ENCODE measurements at regions not wholly inside any gene's neighbourhood (a gene's known extent, or its start where the extent isn't known, plus 50 kb on each side); places are given as distances from the start of the nearest gene placed in this dataset.
A peak's percentile ranks its signal among the peaks of the same experiment; 100 is the strongest.

DNA sequence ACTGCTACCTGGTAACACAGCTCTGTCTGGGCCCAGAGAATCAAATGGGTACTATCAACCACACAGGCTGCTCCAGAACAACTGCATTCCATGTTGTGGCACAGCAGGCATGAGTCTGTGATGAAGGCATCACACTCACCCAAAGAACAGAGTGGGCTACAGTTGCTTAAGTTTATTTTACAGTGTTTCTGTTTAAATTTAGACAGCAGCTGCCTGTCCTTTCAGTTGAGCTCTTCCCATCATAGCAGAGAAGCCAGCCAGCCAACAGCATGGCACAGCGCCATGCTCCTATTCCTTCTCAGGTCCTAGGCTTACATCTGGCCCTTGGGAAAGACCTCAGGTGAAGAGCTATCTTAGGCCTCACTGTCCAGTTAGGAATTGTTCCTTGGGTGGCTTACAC is 147.0 kb upstream of the FRMD6 start:
- no peak overlapping the region for H3K4me3 Mint-ChIP-seq (ENCODE audit: unreplicated experiment)
- no peaks in the 10 kb centered on the region for H3K27me3 Mint-ChIP-seq (ENCODE audit: unreplicated experiment)
- DNase-seq (ENCODE audit: extremely low spot score, unreplicated experiment): no peak
- H3K9me3 Mint-ChIP-seq (ENCODE audit: unreplicated experiment): peaks cover 10% of the 10 kb centered on the region
- H3K27ac Mint-ChIP-seq (ENCODE audit: unreplicated experiment): no peak overlapping the region
- TF ChIP-seq, protein P1, sequence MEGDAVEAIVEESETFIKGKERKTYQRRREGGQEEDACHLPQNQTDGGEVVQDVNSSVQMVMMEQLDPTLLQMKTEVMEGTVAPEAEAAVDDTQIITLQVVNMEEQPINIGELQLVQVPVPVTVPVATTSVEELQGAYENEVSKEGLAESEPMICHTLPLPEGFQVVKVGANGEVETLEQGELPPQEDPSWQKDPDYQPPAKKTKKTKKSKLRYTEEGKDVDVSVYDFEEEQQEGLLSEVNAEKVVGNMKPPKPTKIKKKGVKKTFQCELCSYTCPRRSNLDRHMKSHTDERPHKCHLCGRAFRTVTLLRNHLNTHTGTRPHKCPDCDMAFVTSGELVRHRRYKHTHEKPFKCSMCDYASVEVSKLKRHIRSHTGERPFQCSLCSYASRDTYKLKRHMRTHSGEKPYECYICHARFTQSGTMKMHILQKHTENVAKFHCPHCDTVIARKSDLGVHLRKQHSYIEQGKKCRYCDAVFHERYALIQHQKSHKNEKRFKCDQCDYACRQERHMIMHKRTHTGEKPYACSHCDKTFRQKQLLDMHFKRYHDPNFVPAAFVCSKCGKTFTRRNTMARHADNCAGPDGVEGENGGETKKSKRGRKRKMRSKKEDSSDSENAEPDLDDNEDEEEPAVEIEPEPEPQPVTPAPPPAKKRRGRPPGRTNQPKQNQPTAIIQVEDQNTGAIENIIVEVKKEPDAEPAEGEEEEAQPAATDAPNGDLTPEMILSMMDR (IDR thresholded peaks at IDR 0.05): no peak
- H3K4me1 Mint-ChIP-seq (ENCODE audit: unreplicated experiment): peaks cover 21% of the 10 kb centered on the region
- peaks cover 4% of the 10 kb centered on the region for H3K36me3 Mint-ChIP-seq (ENCODE audit: unreplicated experiment)

DNA sequence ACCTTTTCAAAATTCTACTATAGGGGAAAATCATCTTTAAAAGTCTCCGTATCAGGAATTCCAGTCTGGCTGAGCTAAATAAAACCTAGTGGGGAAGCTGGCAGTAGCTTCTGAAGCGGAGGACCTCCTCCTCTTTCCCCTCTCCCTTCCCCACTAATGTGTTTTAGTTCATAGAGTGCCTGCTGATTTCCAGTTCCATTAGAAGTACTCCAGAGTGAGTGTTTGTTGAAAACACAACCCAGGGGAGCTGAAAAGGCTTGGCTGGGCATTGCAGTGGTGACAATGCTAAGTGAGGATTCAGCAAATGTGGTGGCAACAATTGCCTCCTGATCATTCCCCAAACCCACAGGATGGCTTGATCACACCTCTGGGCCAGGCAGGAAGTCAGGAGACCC is 144.2 kb upstream of the FRMD6 start:
- Mint-ChIP-seq H3K36me3 (ENCODE audit: unreplicated experiment) (peaks cover under 1% of the 10 kb centered on the region), H3K4me3 (ENCODE audit: unreplicated experiment) (no peak overlapping the region), H3K27ac (ENCODE audit: unreplicated experiment) (peak overlapping the region; percentile 78), H3K27me3 (ENCODE audit: unreplicated experiment) (no peaks in the 10 kb centered on the region), H3K9me3 (ENCODE audit: unreplicated experiment) (peaks cover 5% of the 10 kb centered on the region), H3K4me1 (ENCODE audit: unreplicated experiment) (peaks cover 22% of the 10 kb centered on the region)
- DNase-seq (ENCODE audit: extremely low spot score, unreplicated experiment): no peak
- TF ChIP-seq, protein P1 (IDR thresholded peaks at IDR 0.05): no peak

DNA sequence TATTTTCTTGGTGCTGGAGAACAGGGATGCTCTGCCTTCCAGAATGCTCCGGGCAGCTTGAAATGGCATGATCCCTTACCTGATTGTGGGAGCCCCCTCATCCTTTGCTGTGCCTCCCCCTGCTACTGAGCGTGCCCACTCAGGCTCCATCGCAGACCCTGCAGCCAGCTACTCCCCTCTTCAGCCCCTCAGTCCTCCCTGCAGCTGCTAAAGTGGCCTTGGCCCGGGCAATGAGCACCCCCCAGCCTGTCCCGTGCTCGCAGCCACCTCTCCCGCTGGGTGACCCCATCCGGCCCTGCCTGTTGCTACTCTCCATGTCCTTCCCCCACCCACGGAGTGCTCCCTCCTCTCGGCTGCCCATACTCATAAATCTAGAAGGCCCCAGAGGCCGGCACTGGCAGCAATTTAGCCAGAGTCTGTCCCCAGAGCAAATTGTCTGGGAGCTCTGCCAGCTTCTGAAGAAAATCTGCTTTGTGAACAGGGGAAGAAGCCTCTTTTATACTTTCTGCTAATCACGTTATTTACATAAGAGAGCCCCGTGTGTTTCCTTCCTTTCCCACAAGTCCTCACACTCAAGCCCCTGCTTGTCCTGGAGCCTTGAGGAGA is 143.7 kb upstream of the FRMD6 start:
- DNase-seq (ENCODE audit: extremely low spot score, unreplicated experiment): no peak
- Mint-ChIP-seq H3K27me3 (ENCODE audit: unreplicated experiment) (no peaks in the 10 kb centered on the region), H3K4me3 (ENCODE audit: unreplicated experiment) (no peak overlapping the region), H3K9me3 (ENCODE audit: unreplicated experiment) (no peaks in the 10 kb centered on the region), H3K36me3 (ENCODE audit: unreplicated experiment) (no peaks in the 10 kb centered on the region), H3K4me1 (ENCODE audit: unreplicated experiment) (peaks cover 23% of the 10 kb centered on the region), H3K27ac (ENCODE audit: unreplicated experiment) (peak overlapping the region; percentile 78)
- TF ChIP-seq, protein P1 (IDR thresholded peaks at IDR 0.05): no peak

DNA sequence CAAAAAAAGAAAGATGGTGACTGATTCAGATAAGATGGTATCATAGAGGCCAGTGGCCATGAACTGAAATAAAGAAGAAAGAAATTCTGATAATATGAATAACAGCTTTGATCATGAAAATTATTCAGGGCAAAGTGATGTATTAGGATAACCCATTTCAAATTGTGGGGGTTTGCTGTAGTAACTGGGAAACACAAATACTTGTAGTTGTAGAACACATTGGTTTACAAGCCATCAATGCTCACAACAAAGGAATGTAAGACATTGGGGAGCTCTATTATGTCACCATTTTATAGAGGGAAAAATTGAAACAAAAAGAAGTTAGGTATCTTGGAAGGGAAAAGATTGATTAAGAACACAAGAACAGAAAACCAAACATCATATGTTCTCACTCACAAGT is 140.4 kb upstream of the FRMD6 start:
- no peaks in the 10 kb centered on the region for H3K9me3 Mint-ChIP-seq (ENCODE audit: unreplicated experiment)
- H3K4me3 Mint-ChIP-seq (ENCODE audit: unreplicated experiment): no peak overlapping the region
- no peak for DNase-seq (ENCODE audit: extremely low spot score, unreplicated experiment)
- no peaks in the 10 kb centered on the region for H3K27me3 Mint-ChIP-seq (ENCODE audit: unreplicated experiment)
- TF ChIP-seq, protein P1 (IDR thresholded peaks at IDR 0.05): no peak
- no peak overlapping the region for H3K27ac Mint-ChIP-seq (ENCODE audit: unreplicated experiment)
- H3K4me1 Mint-ChIP-seq (ENCODE audit: unreplicated experiment): peaks cover 31% of the 10 kb centered on the region
- no peaks in the 10 kb centered on the region for H3K36me3 Mint-ChIP-seq (ENCODE audit: unreplicated experiment)

DNA sequence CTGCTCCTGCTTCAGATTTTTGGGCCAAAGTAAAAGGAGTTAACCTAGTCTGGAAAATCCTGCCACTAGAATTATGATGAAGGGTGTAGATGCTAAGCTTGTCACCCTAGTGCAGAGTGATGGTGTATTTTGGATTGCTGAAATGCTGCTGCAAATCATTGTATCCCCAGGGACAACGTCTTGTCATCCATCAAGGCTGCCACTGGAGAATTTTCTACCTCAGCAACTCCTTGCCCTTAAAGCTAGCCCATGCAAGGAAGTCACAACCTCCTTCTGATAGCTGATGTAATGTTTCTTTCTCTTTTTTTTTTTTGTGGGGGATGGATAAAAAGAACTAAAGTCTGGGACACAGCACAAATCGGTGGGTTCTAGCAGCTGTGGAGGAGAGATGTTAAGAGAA is 139.4 kb upstream of the FRMD6 start:
- DNase-seq (ENCODE audit: extremely low spot score, unreplicated experiment): no peak
- Mint-ChIP-seq H3K27ac (ENCODE audit: unreplicated experiment) (no peak overlapping the region), H3K4me1 (ENCODE audit: unreplicated experiment) (peaks cover 28% of the 10 kb centered on the region), H3K36me3 (ENCODE audit: unreplicated experiment) (no peaks in the 10 kb centered on the region), H3K4me3 (ENCODE audit: unreplicated experiment) (no peak overlapping the region), H3K9me3 (ENCODE audit: unreplicated experiment) (no peaks in the 10 kb centered on the region), H3K27me3 (ENCODE audit: unreplicated experiment) (no peaks in the 10 kb centered on the region)
- TF ChIP-seq, protein P1 (IDR thresholded peaks at IDR 0.05): no peak

All from osteocyte (in vitro differentiated cells).